Prostate gland (tissue), 2 donors: ENCODE measurements at regions not wholly inside any gene's neighbourhood (a gene's known extent, or its start where the extent isn't known, plus 50 kb on each side); places are given as distances from the start of the nearest gene placed in this dataset.

Experiments
- POLR2A ChIP-seq: fragments of 450-650 bp; IDR thresholded peaks from one replicate; pipeline ENCODE4 v1.6.1; 2016; ENCODE audit warnings: antibody characterized with exemption, mild to moderate bottlenecking
- POLR2AphosphoS5 ChIP-seq: sonication (generic); formaldehyde crosslinking; IDR thresholded peaks from one replicate; pipeline ENCODE4 v1.6.1; 2017; ENCODE audit warnings: antibody characterized with exemption
- TF ChIP-seq, protein P1 (sequence below), 4 experiments: fragments of 200-600 bp in 2 of 4; fragments of 450-650 bp in 2 of 4; sonication (generic) in 2 of 4; IDR thresholded peaks; 1 replicate in 3 of 4; 2 replicates in 1 of 4; pipeline ENCODE4 v1.5.1; 2016 to 2019; ENCODE audit warnings: antibody characterized with exemption in 4 of 4, mild to moderate bottlenecking in 2 of 4, moderate library complexity in 2 of 4

DNA sequence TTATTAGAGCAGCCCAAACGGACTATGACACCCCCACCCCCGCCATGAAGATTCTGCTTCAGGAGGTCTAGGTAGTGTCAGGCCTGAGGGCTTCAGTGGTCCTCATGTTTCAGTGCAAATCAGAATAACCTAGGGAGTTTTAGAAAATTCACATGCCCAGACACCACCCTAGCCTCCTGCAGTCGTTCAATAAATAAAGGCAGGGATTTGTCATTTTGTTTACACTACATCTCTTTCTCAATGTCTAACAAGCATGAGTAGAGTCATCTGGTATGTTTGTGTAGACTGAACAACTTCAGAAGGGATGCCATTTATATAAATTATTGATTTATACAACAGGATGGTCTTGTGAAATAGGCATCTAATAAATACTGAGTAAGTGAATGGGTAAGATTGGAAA is 112.1 kb upstream of the SERPINE2 start:
- TF ChIP-seq, protein P1, sequence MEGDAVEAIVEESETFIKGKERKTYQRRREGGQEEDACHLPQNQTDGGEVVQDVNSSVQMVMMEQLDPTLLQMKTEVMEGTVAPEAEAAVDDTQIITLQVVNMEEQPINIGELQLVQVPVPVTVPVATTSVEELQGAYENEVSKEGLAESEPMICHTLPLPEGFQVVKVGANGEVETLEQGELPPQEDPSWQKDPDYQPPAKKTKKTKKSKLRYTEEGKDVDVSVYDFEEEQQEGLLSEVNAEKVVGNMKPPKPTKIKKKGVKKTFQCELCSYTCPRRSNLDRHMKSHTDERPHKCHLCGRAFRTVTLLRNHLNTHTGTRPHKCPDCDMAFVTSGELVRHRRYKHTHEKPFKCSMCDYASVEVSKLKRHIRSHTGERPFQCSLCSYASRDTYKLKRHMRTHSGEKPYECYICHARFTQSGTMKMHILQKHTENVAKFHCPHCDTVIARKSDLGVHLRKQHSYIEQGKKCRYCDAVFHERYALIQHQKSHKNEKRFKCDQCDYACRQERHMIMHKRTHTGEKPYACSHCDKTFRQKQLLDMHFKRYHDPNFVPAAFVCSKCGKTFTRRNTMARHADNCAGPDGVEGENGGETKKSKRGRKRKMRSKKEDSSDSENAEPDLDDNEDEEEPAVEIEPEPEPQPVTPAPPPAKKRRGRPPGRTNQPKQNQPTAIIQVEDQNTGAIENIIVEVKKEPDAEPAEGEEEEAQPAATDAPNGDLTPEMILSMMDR (IDR thresholded peaks at IDR 0.05): no peak
- TF ChIP-seq POLR2AphosphoS5: no peak
- TF ChIP-seq POLR2A: no peak
